OCI-LY7 (cell line): ENCODE measurements at regions not wholly inside any gene's neighbourhood (a gene's known extent, or its start where the extent isn't known, plus 50 kb on each side); places are given as distances from the start of the nearest gene placed in this dataset.

Experiments used
- BruUV-seq: library from RNA; stranded (reverse); fragments of 400-500 nt; replicated peaks from 2 replicates; lab custom pipeline; 2021; lab: Mats Ljungman, UMichigan
- CTCF ChIA-PET: fragments of 300-600 bp; sonication (Branson Sonifier 250); formaldehyde crosslinking; loops from one replicate; lab custom pipeline; 2022; ENCODE audit warnings: antibody characterized with exemption; ENCODE audit not compliant: unreplicated experiment; lab: Charles Lee
- POLR2A ChIA-PET: fragments of 300-600 bp; sonication (Branson Sonifier 250); formaldehyde crosslinking; loops from one replicate; lab custom pipeline; 2022; ENCODE audit warnings: antibody characterized with exemption; lab: Charles Lee
- DNase-seq: peaks from one replicate; pipeline ENCODE4 v3.0.0-alpha.2; 2015; ENCODE audit warnings: low spot score
- H2AFZ ChIP-seq: fragments of 200-600 bp; sonication (generic), shearing (Covaris generic); 2 replicates; pipeline ENCODE4 v1.6.1; 2014; ENCODE audit warnings: mild to moderate bottlenecking, antibody characterized with exemption, low read length, moderate library complexity
- H3K27ac ChIP-seq: fragments of 200-600 bp; sonication (generic); 2 replicates; pipeline ENCODE4 v1.5.1; 2014; ENCODE audit warnings: mixed run types, low read depth, mild to moderate bottlenecking, moderate library complexity, low read length, inconsistent platforms; ENCODE audit not compliant: poor library complexity, severe bottlenecking
- H3K36me3 ChIP-seq: fragments of 200-600 bp; sonication (generic); 2 replicates; pipeline ENCODE4 v1.6.1; 2014; ENCODE audit warnings: mild to moderate bottlenecking, antibody characterized with exemption, low read length, moderate library complexity, mixed read lengths; ENCODE audit not compliant: insufficient read depth
- H3K4me1 ChIP-seq: fragments of 200-600 bp; sonication (generic); 2 replicates; pipeline ENCODE4 v1.5.1; 2014; ENCODE audit warnings: mild to moderate bottlenecking, low read length; ENCODE audit not compliant: insufficient read depth, poor library complexity, severe bottlenecking
- H3K4me2 ChIP-seq: fragments of 200-600 bp; sonication (generic); 2 replicates; pipeline ENCODE4 v1.6.1; 2014; ENCODE audit warnings: mild to moderate bottlenecking, low read length
- H3K4me3 ChIP-seq: fragments of 200-600 bp; sonication (generic); 2 replicates; pipeline ENCODE4 v1.5.1; 2014; ENCODE audit warnings: mild to moderate bottlenecking, low read depth, low read length; ENCODE audit not compliant: poor library complexity, severe bottlenecking
- H3K79me2 ChIP-seq: fragments of 200-600 bp; sonication (generic); 2 replicates; pipeline ENCODE4 v1.6.1; 2016; ENCODE audit warnings: low read depth, mild to moderate bottlenecking, low read length, moderate library complexity, mixed read lengths; ENCODE audit not compliant: insufficient read depth
- H3K9me2 ChIP-seq: fragments of 200-600 bp; sonication (generic); 2 replicates; pipeline ENCODE4 v1.6.1; 2016; ENCODE audit warnings: mild to moderate bottlenecking, low read length, mixed read lengths; ENCODE audit not compliant: insufficient read depth
- H3K9me3 ChIP-seq: fragments of 200-600 bp; sonication (generic); 2 replicates; pipeline ENCODE4 v1.6.1; 2014; ENCODE audit warnings: mild to moderate bottlenecking, mixed run types, low read length, mixed read lengths
- H4K20me1 ChIP-seq: fragments of 200-600 bp; sonication (generic); 2 replicates; pipeline ENCODE4 v1.6.1; 2014; ENCODE audit warnings: mild to moderate bottlenecking, antibody characterized with exemption, low read length, moderate library complexity, mixed read lengths; ENCODE audit not compliant: insufficient read depth
- EZH2phosphoT487 ChIP-seq: fragments of 200-600 bp; sonication (generic); IDR thresholded peaks from 2 replicates; pipeline ENCODE4 v1.6.1; 2018; ENCODE audit warnings: low read depth, borderline replicate concordance, mild to moderate bottlenecking, mixed run types, antibody characterized with exemption, low read length, moderate library complexity, mixed read lengths
- intact Hi-C: fragments of 100-400 bp; cut with micrococcal nuclease; formaldehyde crosslinking; loops from one replicate; pipeline ENCODE4 v1.10.0; 2022; ENCODE audit not compliant: unreplicated experiment
- TF ChIP-seq, protein P1 (sequence below): fragments of 200-600 bp; sonication (generic); conservative IDR thresholded peaks from 2 replicates; pipeline ENCODE4 v1.5.1; 2014; ENCODE audit warnings: mild to moderate bottlenecking, antibody characterized with exemption, low read length, moderate library complexity, mixed read lengths

DNA sequence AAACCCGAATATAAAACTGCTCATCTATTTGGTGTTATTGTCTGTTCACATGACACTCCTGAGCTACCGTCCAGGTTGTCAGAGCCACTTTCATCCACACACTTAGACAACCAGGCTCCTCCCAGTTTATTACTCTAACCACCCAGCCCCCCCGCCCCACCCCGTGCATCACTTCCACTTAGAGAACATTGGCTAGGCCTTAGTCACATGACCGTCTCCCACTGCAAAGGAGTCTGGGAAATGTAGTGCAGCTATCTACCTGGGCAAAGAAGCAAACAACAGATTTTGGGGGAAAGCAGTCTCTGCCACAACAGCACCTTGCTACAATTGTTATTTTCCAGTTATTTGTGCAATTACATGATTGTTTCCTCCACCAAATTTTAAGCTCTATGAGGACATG, 57.6 kb upstream of the RBPJ start:
- ChIA-PET CTCF (no interaction called here), POLR2A (interaction anchor here (0.6 kb wide), 2 partner anchors 31 to 270 kb away, joined by 3 to 4 read pairs; no protein-coding TSS in a partner anchor)
- peak; percentile 11 for DNase-seq
- Histone ChIP-seq H3K9me3 (no peaks in the 10 kb centered on the region), H3K9me2 (no peaks in the 10 kb centered on the region), H3K36me3 (no peaks in the 10 kb centered on the region), H3K4me3 (no peak overlapping the region), H4K20me1 (no peaks in the 10 kb centered on the region), H3K27ac (no peak overlapping the region), H3K4me2 (no peak overlapping the region), H2AFZ (no peak overlapping the region), H3K79me2 (no peaks in the 10 kb centered on the region), H3K4me1 (no peaks in the 10 kb centered on the region)
- no TSS peak for BruUV-seq
- TF ChIP-seq, protein P1, sequence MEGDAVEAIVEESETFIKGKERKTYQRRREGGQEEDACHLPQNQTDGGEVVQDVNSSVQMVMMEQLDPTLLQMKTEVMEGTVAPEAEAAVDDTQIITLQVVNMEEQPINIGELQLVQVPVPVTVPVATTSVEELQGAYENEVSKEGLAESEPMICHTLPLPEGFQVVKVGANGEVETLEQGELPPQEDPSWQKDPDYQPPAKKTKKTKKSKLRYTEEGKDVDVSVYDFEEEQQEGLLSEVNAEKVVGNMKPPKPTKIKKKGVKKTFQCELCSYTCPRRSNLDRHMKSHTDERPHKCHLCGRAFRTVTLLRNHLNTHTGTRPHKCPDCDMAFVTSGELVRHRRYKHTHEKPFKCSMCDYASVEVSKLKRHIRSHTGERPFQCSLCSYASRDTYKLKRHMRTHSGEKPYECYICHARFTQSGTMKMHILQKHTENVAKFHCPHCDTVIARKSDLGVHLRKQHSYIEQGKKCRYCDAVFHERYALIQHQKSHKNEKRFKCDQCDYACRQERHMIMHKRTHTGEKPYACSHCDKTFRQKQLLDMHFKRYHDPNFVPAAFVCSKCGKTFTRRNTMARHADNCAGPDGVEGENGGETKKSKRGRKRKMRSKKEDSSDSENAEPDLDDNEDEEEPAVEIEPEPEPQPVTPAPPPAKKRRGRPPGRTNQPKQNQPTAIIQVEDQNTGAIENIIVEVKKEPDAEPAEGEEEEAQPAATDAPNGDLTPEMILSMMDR = no peak
- no peak for TF ChIP-seq EZH2phosphoT487
- intact Hi-C loops = no loop called here

DNA sequence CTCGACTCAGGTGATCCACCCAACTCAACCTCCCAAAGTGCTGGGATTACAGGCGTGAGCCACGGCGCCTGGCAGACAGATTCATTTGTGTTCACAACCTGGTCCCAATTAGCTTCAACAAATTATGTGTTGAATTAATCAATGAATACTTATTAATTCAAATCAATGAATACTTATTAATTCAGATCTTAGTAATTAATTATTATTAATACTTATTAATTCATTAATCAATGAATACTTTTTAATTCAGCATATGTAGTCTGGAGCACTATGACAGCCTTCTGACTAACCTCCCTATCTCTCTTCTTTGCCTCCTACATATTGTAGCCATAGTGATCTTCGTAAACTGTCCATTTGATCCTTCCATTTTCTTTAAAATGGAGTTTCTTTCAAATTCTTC, 56.7 kb upstream of the RBPJ start:
- Histone ChIP-seq H3K4me1 (no peaks in the 10 kb centered on the region), H3K79me2 (no peaks in the 10 kb centered on the region), H3K27ac (no peak overlapping the region), H4K20me1 (no peaks in the 10 kb centered on the region), H3K9me2 (no peaks in the 10 kb centered on the region), H3K4me3 (no peak overlapping the region), H3K36me3 (no peaks in the 10 kb centered on the region), H2AFZ (no peak overlapping the region), H3K4me2 (no peak overlapping the region), H3K9me3 (no peaks in the 10 kb centered on the region)
- intact Hi-C loops = no loop called here
- TF ChIP-seq EZH2phosphoT487 = no peak
- TF ChIP-seq, protein P1 = no peak
- ChIA-PET CTCF (no interaction called here), POLR2A (no interaction called here)
- no peak for DNase-seq
- BruUV-seq = no TSS peak

DNA sequence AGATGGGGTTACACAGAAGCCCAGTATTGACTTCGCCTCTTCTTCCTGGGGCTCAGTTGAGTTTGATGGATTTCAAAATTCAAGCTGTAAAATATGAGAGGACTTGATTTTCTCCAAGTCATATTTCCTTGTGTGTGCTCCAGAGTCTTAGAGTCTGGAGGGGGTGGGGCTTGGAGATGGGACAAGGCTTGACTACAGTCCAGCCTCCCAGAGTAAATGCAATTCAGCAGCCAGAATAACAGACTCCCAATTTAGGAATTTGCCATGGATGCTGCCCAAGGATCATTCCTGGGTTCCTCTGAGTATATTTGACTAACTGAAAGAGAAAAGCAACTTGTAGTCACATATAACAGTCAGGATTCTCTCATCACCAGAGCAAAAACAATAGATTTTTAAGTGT, 53.7 kb upstream of the RBPJ start:
- no peaks in the 10 kb centered on the region for H3K9me2 ChIP-seq
- CTCF ChIA-PET = no interaction called here
- H3K36me3 ChIP-seq = no peaks in the 10 kb centered on the region
- intact Hi-C loops = no loop called here
- H3K9me3 ChIP-seq = no peaks in the 10 kb centered on the region
- TF ChIP-seq, protein P1 = no peak
- no TSS peak for BruUV-seq
- no peak for DNase-seq
- H3K4me3 ChIP-seq = no peak overlapping the region
- no peaks in the 10 kb centered on the region for H4K20me1 ChIP-seq
- H3K4me1 ChIP-seq = no peaks in the 10 kb centered on the region
- no peak overlapping the region for H2AFZ ChIP-seq
- POLR2A ChIA-PET = interaction anchor here (0.5 to 0.7 kb wide), 2 partner anchors 10 to 412 kb away, joined by 3 read pairs; no protein-coding TSS in a partner anchor
- no peaks in the 10 kb centered on the region for H3K79me2 ChIP-seq
- H3K4me2 ChIP-seq = no peak overlapping the region
- no peak overlapping the region for H3K27ac ChIP-seq
